ENCODE measurements at regions not wholly inside any gene's neighbourhood (a gene's known extent, or its start where the extent isn't known, plus 50 kb on each side); places are given as distances from the start of the nearest gene placed in this dataset.

DNA sequence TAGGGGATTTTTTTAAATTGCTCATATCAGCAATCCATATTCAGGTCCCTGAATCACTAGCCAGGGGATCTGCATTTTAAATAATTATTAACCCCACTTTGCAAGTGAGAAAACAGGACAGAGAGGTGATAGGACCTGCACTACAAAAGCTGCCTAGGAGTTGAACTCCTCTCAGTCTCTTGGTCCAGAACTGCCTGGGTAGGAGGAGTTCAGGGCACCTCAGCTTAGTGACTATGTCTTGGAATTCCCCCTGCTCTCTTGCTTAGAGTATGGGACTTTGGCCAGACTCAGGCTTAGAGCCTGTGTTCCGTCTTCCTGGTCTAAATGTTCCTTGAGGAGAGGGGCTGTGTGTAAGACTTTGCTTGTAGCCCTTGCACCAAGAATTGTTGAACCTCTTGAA, 68.2 kb upstream of the WSCD2 start:
- no peaks in the 10 kb centered on the region for H3K9me3 ChIP-seq (ENCODE audit: control insufficient read depth, low read length)
- no peaks in the 10 kb centered on the region for H3K36me3 ChIP-seq (ENCODE audit: control insufficient read depth, insufficient read depth, low read length, severe bottlenecking)
- H3K4me1 ChIP-seq (ENCODE audit: control insufficient read depth, insufficient read depth, low read length): no peaks in the 10 kb centered on the region
- H3K9ac ChIP-seq (ENCODE audit: low read length): no peak overlapping the region
- no peak for DNase-seq (ENCODE audit: low read depth)
- peaks cover 46% of the 10 kb centered on the region for H3K27me3 ChIP-seq (replicated peaks; ENCODE audit: control insufficient read depth, insufficient read depth, low read length)
- H3K4me3 ChIP-seq (ENCODE audit: low read length): no peak overlapping the region

DNA sequence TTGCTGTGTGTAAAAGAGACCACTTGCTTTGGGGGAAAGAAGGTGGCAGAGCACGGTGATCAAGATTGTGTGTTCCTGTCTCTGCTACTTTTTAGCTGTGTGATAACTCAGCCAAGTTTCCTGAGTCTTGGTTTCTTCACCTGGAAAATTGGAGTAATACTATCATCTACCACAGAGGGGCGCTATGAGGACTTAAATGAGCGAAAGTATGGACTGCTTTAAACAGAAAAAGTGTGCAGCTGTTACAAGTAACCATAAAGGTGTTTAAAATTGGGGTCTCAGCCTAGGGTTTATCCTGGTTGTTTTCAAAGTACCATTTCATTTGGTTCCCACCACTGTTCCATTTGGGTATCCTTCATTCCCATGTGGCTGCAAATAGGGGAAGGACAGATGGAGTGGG, 65.9 kb upstream of the WSCD2 start:
- peak; percentile 35 for DNase-seq (ENCODE audit: low read depth)
- no peaks in the 10 kb centered on the region for H3K4me1 ChIP-seq (ENCODE audit: control insufficient read depth, insufficient read depth, low read length)
- H3K9ac ChIP-seq (ENCODE audit: low read length): no peak overlapping the region
- H3K36me3 ChIP-seq (ENCODE audit: control insufficient read depth, insufficient read depth, low read length, severe bottlenecking): no peaks in the 10 kb centered on the region
- H3K27me3 ChIP-seq (replicated peaks; ENCODE audit: control insufficient read depth, insufficient read depth, low read length): peaks cover 30% of the 10 kb centered on the region
- no peak overlapping the region for H3K4me3 ChIP-seq (ENCODE audit: low read length)
- no peaks in the 10 kb centered on the region for H3K9me3 ChIP-seq (ENCODE audit: control insufficient read depth, low read length)

DNA sequence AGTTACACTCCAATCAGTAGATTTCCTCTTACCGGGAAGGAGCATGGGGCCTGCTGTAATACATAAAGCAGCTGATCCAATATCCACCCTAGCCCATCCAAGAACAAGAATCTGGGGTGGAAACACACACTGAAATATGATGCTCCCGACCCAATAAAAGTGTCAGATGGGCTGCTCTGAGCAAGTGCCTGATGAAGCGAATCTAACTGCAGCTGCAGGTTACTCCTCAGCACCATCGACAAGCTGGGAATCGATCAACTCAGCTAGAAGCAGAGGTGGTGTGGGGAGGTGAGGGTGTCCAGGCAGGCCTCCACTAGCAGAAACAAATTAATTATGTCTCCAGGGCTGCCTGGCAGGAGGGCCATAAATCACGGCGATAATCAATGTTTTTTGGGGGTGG, 64.0 kb upstream of the WSCD2 start:
- no peak overlapping the region for H3K9ac ChIP-seq (ENCODE audit: low read length)

DNA sequence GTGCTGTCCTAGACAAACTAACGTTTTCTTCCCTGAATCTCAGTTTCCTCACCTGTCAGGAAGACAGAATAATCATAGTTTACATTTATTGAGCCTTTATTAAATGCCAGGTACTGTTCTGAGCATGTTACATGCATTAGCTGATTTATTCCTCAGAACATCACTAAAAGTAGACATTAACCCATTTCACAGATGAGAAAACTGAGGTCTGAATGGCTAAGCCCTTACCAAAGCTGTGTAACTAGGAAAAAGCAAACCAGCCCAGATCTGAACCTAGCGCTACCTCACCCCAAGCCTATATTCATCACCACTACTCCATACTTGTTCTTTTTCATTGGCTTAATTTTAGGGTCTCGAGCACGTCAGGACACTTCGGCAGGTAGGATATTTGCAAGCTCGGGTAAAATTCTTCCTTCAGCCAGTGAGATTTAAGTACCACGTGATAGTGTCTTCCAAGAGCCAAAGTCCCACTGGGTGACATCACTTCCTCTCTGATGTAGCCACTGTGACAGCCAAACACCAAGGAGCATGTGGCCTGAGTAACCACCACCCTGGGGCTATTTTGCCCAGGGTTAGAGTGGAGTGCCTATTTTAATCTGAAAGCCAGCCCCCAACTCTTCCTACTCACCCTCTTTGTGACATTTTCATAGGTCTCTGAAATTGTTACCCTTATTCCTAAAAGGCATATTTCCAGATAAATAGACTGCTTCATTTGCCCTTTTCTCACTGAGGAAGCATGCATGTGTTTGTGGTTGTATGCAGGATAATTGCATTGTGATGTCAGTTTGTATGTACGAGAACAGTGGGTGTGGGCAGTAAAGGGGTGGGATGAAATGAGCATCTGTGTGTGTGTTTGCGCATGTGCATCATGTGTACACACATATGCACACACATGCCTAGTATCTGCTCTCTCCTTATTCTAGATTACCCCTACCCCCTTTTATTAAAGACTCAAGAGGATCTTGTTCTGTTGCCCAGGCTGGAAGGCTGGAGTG, 62.2 kb upstream of the WSCD2 start:
- no peak overlapping the region for H3K9ac ChIP-seq (ENCODE audit: low read length)
- no peaks in the 10 kb centered on the region for H3K36me3 ChIP-seq (ENCODE audit: control insufficient read depth, insufficient read depth, low read length, severe bottlenecking)
- peaks cover 32% of the 10 kb centered on the region for H3K27me3 ChIP-seq (replicated peaks; ENCODE audit: control insufficient read depth, insufficient read depth, low read length)
- no peaks in the 10 kb centered on the region for H3K4me1 ChIP-seq (ENCODE audit: control insufficient read depth, insufficient read depth, low read length)
- H3K9me3 ChIP-seq (ENCODE audit: control insufficient read depth, low read length): no peaks in the 10 kb centered on the region
- H3K4me3 ChIP-seq (ENCODE audit: low read length): no peak overlapping the region
- DNase-seq (ENCODE audit: low read depth): no peak

More for the DNA sequence above, 64.0 kb upstream of the WSCD2 start:
- Histone ChIP-seq H3K9me3 (ENCODE audit: control insufficient read depth, low read length) (no peaks in the 10 kb centered on the region), H3K36me3 (ENCODE audit: control insufficient read depth, insufficient read depth, low read length, severe bottlenecking) (no peaks in the 10 kb centered on the region), H3K27me3 (replicated peaks; ENCODE audit: control insufficient read depth, insufficient read depth, low read length) (peaks cover 33% of the 10 kb centered on the region), H3K4me3 (ENCODE audit: low read length) (no peak overlapping the region), H3K4me1 (ENCODE audit: control insufficient read depth, insufficient read depth, low read length) (no peaks in the 10 kb centered on the region)
- no peak for DNase-seq (ENCODE audit: low read depth)

DNA sequence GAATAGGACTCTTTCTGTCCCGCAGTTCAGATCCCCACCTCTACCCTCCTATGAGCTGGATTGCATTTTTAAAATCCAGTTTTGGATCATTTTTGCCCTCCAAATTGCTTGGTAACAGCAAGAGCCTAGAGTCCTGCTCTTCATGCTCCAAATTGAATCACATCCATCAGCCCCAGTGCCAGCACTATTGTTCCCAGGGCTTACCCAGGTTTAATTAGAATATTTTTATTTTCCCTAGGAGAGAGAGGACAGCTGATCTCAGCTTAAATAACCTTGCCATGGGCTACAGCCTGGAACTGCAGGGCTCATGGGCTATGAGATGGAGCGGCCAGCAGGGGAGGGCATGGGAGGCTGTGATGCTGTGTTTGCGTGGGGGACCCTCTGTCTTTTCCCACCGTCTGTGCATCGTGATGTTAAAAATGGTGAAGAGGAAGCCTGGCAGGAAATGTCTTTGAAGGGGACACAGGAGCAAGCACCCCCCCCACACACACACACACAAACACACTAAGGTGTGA, 59.4 kb upstream of the WSCD2 start:
- DNase-seq (ENCODE audit: low read depth): no peak
- Histone ChIP-seq H3K36me3 (ENCODE audit: control insufficient read depth, insufficient read depth, low read length, severe bottlenecking) (no peaks in the 10 kb centered on the region), H3K4me3 (ENCODE audit: low read length) (no peak overlapping the region), H3K27me3 (replicated peaks; ENCODE audit: control insufficient read depth, insufficient read depth, low read length) (peaks cover 32% of the 10 kb centered on the region), H3K9ac (ENCODE audit: low read length) (no peak overlapping the region), H3K4me1 (ENCODE audit: control insufficient read depth, insufficient read depth, low read length) (no peaks in the 10 kb centered on the region), H3K9me3 (ENCODE audit: control insufficient read depth, low read length) (no peaks in the 10 kb centered on the region)

DNA sequence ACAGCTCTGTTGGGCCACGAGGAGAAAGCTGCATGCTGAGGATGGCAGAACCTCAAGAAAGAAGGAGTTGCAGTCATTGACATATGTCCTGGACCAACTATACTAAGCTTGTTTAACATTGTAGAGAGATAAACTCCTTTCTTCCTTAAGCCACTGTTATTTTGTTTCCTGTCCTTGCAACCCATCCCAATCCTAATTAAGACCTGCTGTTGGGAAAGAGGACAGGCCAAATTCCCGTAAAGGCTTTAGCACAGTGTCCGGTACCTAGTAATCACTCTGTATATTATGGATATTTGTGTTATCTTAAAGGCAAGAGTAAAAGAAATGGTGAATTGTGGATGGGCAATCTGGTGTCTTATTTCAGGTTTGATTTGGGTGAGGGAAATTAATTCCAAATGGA, 53.5 kb upstream of the WSCD2 start:
- no peaks in the 10 kb centered on the region for H3K9me3 ChIP-seq (ENCODE audit: control insufficient read depth, low read length)
- H3K27me3 ChIP-seq (replicated peaks; ENCODE audit: control insufficient read depth, insufficient read depth, low read length): peaks cover 30% of the 10 kb centered on the region
- no peak for DNase-seq (ENCODE audit: low read depth)
- no peak overlapping the region for H3K4me3 ChIP-seq (ENCODE audit: low read length)
- no peaks in the 10 kb centered on the region for H3K4me1 ChIP-seq (ENCODE audit: control insufficient read depth, insufficient read depth, low read length)
- no peak overlapping the region for H3K9ac ChIP-seq (ENCODE audit: low read length)
- no peaks in the 10 kb centered on the region for H3K36me3 ChIP-seq (ENCODE audit: control insufficient read depth, insufficient read depth, low read length, severe bottlenecking)

DNA sequence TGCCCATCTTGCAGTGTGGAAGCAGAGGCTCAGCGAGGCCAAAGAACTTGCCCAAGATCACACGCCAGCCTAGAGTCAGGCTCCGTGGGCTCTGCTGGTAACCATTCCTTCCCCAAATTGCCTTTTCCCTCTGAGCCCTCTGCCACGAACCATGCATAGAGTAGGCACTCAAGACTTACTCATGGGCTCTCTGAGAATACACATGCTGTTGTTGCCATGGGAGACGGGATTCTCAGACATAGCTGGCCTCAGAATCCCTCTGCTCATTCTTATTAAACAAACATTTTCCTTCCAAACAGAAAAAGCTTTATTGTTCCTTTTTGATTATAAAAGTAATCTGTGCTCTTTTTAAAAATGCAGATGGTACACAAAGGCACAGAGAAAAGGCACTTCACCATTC, 52.5 kb upstream of the WSCD2 start:
- Histone ChIP-seq H3K9ac (ENCODE audit: low read length) (no peak overlapping the region), H3K9me3 (ENCODE audit: control insufficient read depth, low read length) (no peaks in the 10 kb centered on the region), H3K4me1 (ENCODE audit: control insufficient read depth, insufficient read depth, low read length) (no peaks in the 10 kb centered on the region), H3K27me3 (replicated peaks; ENCODE audit: control insufficient read depth, insufficient read depth, low read length) (peaks cover 30% of the 10 kb centered on the region), H3K36me3 (ENCODE audit: control insufficient read depth, insufficient read depth, low read length, severe bottlenecking) (no peaks in the 10 kb centered on the region), H3K4me3 (ENCODE audit: low read length) (no peak overlapping the region)
- no peak for DNase-seq (ENCODE audit: low read depth)

DNA sequence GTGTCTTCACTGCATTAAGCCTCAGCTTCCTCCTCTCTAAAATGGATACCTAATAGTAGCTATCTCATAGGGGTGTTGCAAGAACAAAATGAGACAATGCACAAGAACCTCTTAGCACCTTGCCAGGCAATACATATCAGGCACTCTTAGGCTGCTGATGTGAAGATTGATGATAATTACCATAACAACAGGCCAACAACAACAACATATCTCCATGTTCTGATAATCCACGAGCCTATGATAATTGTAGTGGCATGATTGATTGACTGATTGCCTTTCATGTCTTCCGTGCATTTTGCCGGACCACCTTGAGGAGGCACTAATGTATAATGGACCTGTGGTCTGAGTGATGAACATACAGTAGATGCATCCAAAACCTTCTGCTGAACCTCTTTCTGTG, 50.7 kb upstream of the WSCD2 start:
- no peak for DNase-seq (ENCODE audit: low read depth)
- Histone ChIP-seq H3K27me3 (replicated peaks; ENCODE audit: control insufficient read depth, insufficient read depth, low read length) (peaks cover 12% of the 10 kb centered on the region), H3K4me1 (ENCODE audit: control insufficient read depth, insufficient read depth, low read length) (no peaks in the 10 kb centered on the region), H3K4me3 (ENCODE audit: low read length) (no peak overlapping the region), H3K9ac (ENCODE audit: low read length) (no peak overlapping the region), H3K36me3 (ENCODE audit: control insufficient read depth, insufficient read depth, low read length, severe bottlenecking) (no peaks in the 10 kb centered on the region), H3K9me3 (ENCODE audit: control insufficient read depth, low read length) (no peaks in the 10 kb centered on the region)

All from adipocyte (in vitro differentiated cells).